ENCODE measurements at regions not wholly inside any gene's neighbourhood (a gene's known extent, or its start where the extent isn't known, plus 50 kb on each side); places are given as distances from the start of the nearest gene placed in this dataset.

GRCh38 chr7:144957998-144958397 is 122.1 kb upstream of the TPK1 start:
- no peak overlapping the region for H3K4me3 ChIP-seq (ENCODE audit: low read depth, poor library complexity, severe bottlenecking)
- DNase-seq (ENCODE audit: low spot score in 2 of 2): no peak
- 43 to 44% methylated on average over 2 of the region's 2 CpGs for WGBS, 2 donors
- TF ChIP-seq POLR2A (IDR thresholded peaks at IDR 0.05) (no peak), CTCF (IDR thresholded peaks at IDR 0.05) (no peak)
- intact Hi-C loops (cut with DNase I; ENCODE audit: low total_unique reads): no loop called here

- TF ChIP-seq CTCF (IDR thresholded peaks at IDR 0.05) (no peak), POLR2A (IDR thresholded peaks at IDR 0.05) (no peak)
- H3K4me3 ChIP-seq (ENCODE audit: low read depth, poor library complexity, severe bottlenecking): no peak overlapping the region
- DNase-seq (ENCODE audit: low spot score in 2 of 2): no peak
- intact Hi-C loops (cut with DNase I; ENCODE audit: low total_unique reads): no loop called here
- WGBS, 2 donors: 91 to 93% methylated on average over 1 of the region's 1 CpG
Measured at GRCh38 chr7:144955422-144955821, 119.6 kb upstream of the TPK1 start.

- TF ChIP-seq CTCF (IDR thresholded peaks at IDR 0.05) (no peak), POLR2A (IDR thresholded peaks at IDR 0.05) (no peak)
- intact Hi-C loops (cut with DNase I; ENCODE audit: low total_unique reads): no loop called here
- DNase-seq (ENCODE audit: low spot score in 2 of 2): no peak
- 60 to 83% methylated on average over 1 of the region's 1 CpG for WGBS, 2 donors
- H3K4me3 ChIP-seq (ENCODE audit: low read depth, poor library complexity, severe bottlenecking): no peak overlapping the region
Measured at GRCh38 chr7:144941127-144941526, 105.3 kb upstream of the TPK1 start.

GRCh38 chr7:144937199-144937598 is 101.3 kb upstream of the TPK1 start:
- TF ChIP-seq POLR2A (IDR thresholded peaks at IDR 0.05) (no peak), CTCF (IDR thresholded peaks at IDR 0.05) (no peak)
- 40 to 70% methylated on average over 2 of the region's 2 CpGs for WGBS, 2 donors
- intact Hi-C loops (cut with DNase I; ENCODE audit: low total_unique reads): no loop called here
- no peak overlapping the region for H3K4me3 ChIP-seq (ENCODE audit: low read depth, poor library complexity, severe bottlenecking)
- DNase-seq (ENCODE audit: low spot score in 2 of 2): no peak

- no peak for TF ChIP-seq CTCF (IDR thresholded peaks at IDR 0.05)
- TF ChIP-seq POLR2A (IDR thresholded peaks at IDR 0.05): no peak
- no peak overlapping the region for H3K4me3 ChIP-seq (ENCODE audit: low read depth, poor library complexity, severe bottlenecking)
- 65 to 72% methylated on average over 1 of the region's 1 CpG for WGBS, 2 donors
- intact Hi-C loops (cut with DNase I; ENCODE audit: low total_unique reads): no loop called here
- no peak for DNase-seq (ENCODE audit: low spot score in 2 of 2)
Measured at GRCh38 chr7:144936314-144936713, 100.5 kb upstream of the TPK1 start.

- 74 to 77% methylated on average over 6 of the region's 6 CpGs for WGBS, 2 donors
- TF ChIP-seq POLR2A (IDR thresholded peaks at IDR 0.05): no peak
- no peak for TF ChIP-seq CTCF (IDR thresholded peaks at IDR 0.05)
Measured at GRCh38 chr7:144910411-144910810, 74.6 kb upstream of the TPK1 start.

More at GRCh38 chr7:144910411-144910810, 74.6 kb upstream of the TPK1 start:
- no peak for DNase-seq (ENCODE audit: low spot score in 2 of 2)
- no peak overlapping the region for H3K4me3 ChIP-seq (ENCODE audit: low read depth, poor library complexity, severe bottlenecking)
- intact Hi-C loops (cut with DNase I; ENCODE audit: low total_unique reads): no loop called here
